CD4-positive, CD25-positive, alpha-beta regulatory T cell (primary cell): ENCODE measurements at regions not wholly inside any gene's neighbourhood (a gene's known extent, or its start where the extent isn't known, plus 50 kb on each side); places are given as distances from the start of the nearest gene placed in this dataset.
"Not testable (repeated sequence)": the region's sequence is repeated elsewhere in the genome, so short reads cannot be mapped to it uniquely, and the experiment has no call there.

Source experiments
- ATAC-seq, 2 donors: fragments of 150-1000 bp; cut with Tn5 transposase; one replicate each; pipeline ENCODE4 v1.10.0; 2021; ENCODE audit warnings: low read depth in 2 of 2, moderate number of reproducible peaks in 2 of 2, moderate library complexity in 1 of 2
- DNase-seq, 3 donors: peaks; one replicate each; pipeline versions ENCODE4 v3.0.0 to v3.0.0-alpha.2; 2012 to 2022; ENCODE audit warnings: mixed read lengths in 1 of 3
- H3K27ac ChIP-seq: one replicate; pipeline ENCODE4 v1.7.0; 2013; ENCODE audit warnings: mild to moderate bottlenecking, low read length; ENCODE audit not compliant: insufficient read depth, poor library complexity, severe bottlenecking
- H3K27me3 ChIP-seq: one replicate; pipeline ENCODE4 v1.7.0; 2013; ENCODE audit warnings: low read length; ENCODE audit not compliant: control insufficient read depth, insufficient read depth
- H3K36me3 ChIP-seq: one replicate; pipeline ENCODE4 v1.7.0; 2013; ENCODE audit warnings: mild to moderate bottlenecking, low read length, moderate library complexity; ENCODE audit not compliant: control insufficient read depth, insufficient read depth
- H3K4me1 ChIP-seq: 2 replicates; pipeline ENCODE4 v1.7.0; 2013; ENCODE audit warnings: mild to moderate bottlenecking, low read length; ENCODE audit not compliant: insufficient read depth, control insufficient read depth, poor library complexity, severe bottlenecking
- H3K4me3 ChIP-seq: one replicate; pipeline ENCODE4 v1.7.0; 2013; ENCODE audit warnings: low read depth, mild to moderate bottlenecking, low read length, moderate library complexity
- H3K9me3 ChIP-seq, 2 experiments: 1 replicate in 1 of 2; 2 replicates in 1 of 2; pipeline ENCODE4 v1.7.0; 2013; ENCODE audit warnings: low read length in 2 of 2, mild to moderate bottlenecking in 1 of 2, moderate library complexity in 1 of 2; ENCODE audit not compliant: control insufficient read depth in 2 of 2
- H3K27ac Mint-ChIP-seq, 3 donors: one replicate each; pipeline ENCODE4 v1.8.0; 2020 to 2022; ENCODE audit warnings: mild to moderate bottlenecking in 3 of 3, mixed read lengths in 3 of 3, moderate library complexity in 2 of 3
- H3K27me3 Mint-ChIP-seq: one replicate; pipeline ENCODE4 v1.8.0; 2022; ENCODE audit warnings: mild to moderate bottlenecking, mixed read lengths
- H3K36me3 Mint-ChIP-seq: one replicate; pipeline ENCODE4 v1.8.0; 2020; ENCODE audit warnings: mixed read lengths
- H3K4me1 Mint-ChIP-seq, 4 donors: one replicate each; pipeline ENCODE4 v1.8.0; 2020 to 2022; ENCODE audit warnings: mixed read lengths in 4 of 4, mild to moderate bottlenecking in 1 of 4
- H3K4me3 Mint-ChIP-seq, 4 donors: one replicate each; pipeline ENCODE4 v1.8.0; 2020 to 2022; ENCODE audit warnings: mild to moderate bottlenecking in 4 of 4, mixed read lengths in 4 of 4, moderate library complexity in 3 of 4
- H3K9me3 Mint-ChIP-seq, 7 donors: one replicate each; pipeline ENCODE4 v1.8.0; 2020 to 2022; ENCODE audit warnings: mixed read lengths in 7 of 7, mild to moderate bottlenecking in 3 of 7, moderate library complexity in 2 of 7

GRCh38 chr15:32342772-32343199 lies 60.3 kb downstream of the GOLGA8K start:
- not testable (repeated sequence) for H3K27me3 ChIP-seq, H3K27ac Mint-ChIP-seq, ATAC-seq, H3K27me3 Mint-ChIP-seq, H3K36me3 Mint-ChIP-seq, H3K4me1 Mint-ChIP-seq, H3K4me1 ChIP-seq, H3K9me3 Mint-ChIP-seq, H3K4me3 ChIP-seq, H3K9me3 ChIP-seq, H3K27ac ChIP-seq, DNase-seq, H3K36me3 ChIP-seq
- H3K4me3 Mint-ChIP-seq: peak overlapping the region in 1 of 4 donors; percentile 31

DNA sequence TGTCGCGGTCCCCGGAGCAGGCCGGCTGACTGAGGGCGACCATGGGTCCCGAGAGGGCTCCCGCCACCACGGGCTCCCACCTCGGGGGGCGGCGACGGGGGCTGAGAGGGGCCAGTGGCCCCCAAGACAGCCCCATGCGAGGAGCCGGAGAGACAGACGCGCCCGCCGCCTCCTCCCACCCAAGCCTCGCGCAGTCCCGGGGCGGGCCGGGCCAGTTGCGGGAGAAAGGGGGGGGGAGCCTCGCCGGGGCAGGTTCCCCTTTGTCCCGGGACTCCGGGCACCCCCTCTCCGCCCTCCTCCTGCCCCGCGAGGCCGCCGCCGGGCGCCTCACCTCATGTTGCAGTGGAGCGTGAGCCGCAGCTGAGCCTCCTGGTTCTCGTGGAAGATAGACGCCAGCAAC lies 60.8 kb downstream of the GOLGA8K start:
- not testable (repeated sequence) for ATAC-seq, H3K9me3 ChIP-seq, H3K36me3 Mint-ChIP-seq, H3K4me1 Mint-ChIP-seq, H3K27me3 Mint-ChIP-seq, H3K4me3 ChIP-seq, H3K27ac ChIP-seq, H3K27ac Mint-ChIP-seq, H3K27me3 ChIP-seq, H3K4me1 ChIP-seq, H3K4me3 Mint-ChIP-seq, DNase-seq, H3K36me3 ChIP-seq, H3K9me3 Mint-ChIP-seq

DNA sequence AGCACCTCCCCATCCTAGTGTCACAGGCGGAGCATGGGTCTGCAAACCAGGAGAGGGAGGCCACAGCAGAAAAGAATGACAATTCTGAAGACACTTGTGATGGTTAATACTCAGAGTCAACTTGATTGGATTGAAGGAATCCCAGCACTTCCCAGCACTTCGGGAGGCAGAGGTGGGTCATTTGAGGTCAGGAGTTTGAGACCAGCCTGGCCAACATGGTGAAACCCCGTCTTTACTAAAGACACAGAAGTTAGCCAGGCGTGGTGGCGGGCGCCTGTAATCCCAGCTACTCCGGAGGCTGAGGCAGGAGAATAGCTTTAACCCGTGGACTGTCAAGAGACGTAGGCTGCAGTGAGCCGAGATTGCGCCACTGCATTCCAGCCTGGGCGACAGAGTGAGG lies 61.6 kb downstream of the GOLGA8K start:
- H3K9me3 ChIP-seq, H3K4me1 ChIP-seq, H3K36me3 ChIP-seq, H3K27me3 Mint-ChIP-seq, DNase-seq, H3K36me3 Mint-ChIP-seq, H3K4me1 Mint-ChIP-seq, H3K27me3 ChIP-seq, H3K27ac ChIP-seq, H3K27ac Mint-ChIP-seq, H3K9me3 Mint-ChIP-seq, ATAC-seq, H3K4me3 ChIP-seq: not testable (repeated sequence)
- H3K4me3 Mint-ChIP-seq: peak overlapping the region in 1 of 4 donors; percentile 41

- H3K9me3 ChIP-seq, H3K4me3 Mint-ChIP-seq, H3K27ac ChIP-seq, H3K4me1 Mint-ChIP-seq, DNase-seq, H3K27ac Mint-ChIP-seq, H3K36me3 Mint-ChIP-seq, H3K4me1 ChIP-seq, ATAC-seq, H3K9me3 Mint-ChIP-seq, H3K27me3 Mint-ChIP-seq, H3K36me3 ChIP-seq, H3K4me3 ChIP-seq, H3K27me3 ChIP-seq: not testable (repeated sequence)
Observed at GRCh38 chr15:32336804-32337203, 66.3 kb downstream of the GOLGA8K start.

DNA sequence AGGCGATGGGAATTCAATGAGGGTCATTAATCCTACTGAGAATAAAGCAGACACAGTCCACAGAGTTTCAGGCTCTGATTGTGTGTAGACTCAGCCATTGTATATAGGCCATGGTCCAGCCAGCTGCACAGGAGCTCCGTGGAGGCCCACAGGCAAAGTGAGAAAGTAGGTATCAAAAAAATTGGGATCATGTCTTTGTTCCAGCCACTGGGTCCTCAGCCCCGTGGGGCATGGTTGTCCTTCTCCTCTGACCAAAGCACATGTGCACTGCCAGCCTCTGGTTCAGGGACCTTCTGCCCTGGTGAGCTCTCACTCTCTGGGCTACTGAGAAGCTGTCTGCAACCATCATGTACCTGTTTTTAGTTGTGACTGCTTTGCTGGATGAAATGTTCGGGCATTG lies 79.7 kb downstream of the GOLGA8K start:
- not testable (repeated sequence) for DNase-seq, H3K4me3 Mint-ChIP-seq, H3K27me3 Mint-ChIP-seq, H3K27ac Mint-ChIP-seq, H3K27ac ChIP-seq, H3K9me3 Mint-ChIP-seq, H3K4me1 Mint-ChIP-seq, H3K9me3 ChIP-seq, ATAC-seq, H3K36me3 ChIP-seq, H3K36me3 Mint-ChIP-seq, H3K4me3 ChIP-seq, H3K27me3 ChIP-seq, H3K4me1 ChIP-seq

DNA sequence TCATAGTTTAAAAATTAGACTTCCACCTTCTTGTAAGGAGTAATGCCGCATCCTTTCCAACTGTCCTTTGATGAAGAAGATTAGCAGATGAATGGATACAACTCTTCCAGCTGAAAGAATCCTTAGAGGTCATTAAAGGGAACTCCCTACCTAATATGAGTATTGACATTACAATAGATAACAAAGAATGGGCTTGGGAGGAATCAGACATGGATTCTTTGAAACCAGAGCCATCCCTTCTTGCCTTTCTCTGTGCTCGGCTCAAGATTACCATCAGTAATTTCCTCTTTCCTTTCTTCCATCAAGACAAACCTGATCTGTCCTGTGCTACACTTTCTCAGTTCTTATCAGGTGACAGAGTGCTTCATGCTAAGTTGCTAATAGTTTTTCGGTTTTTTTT lies 83.8 kb downstream of the GOLGA8K start:
- ATAC-seq, DNase-seq, H3K36me3 Mint-ChIP-seq, H3K36me3 ChIP-seq, H3K27ac Mint-ChIP-seq, H3K9me3 Mint-ChIP-seq, H3K4me3 Mint-ChIP-seq, H3K27me3 Mint-ChIP-seq, H3K9me3 ChIP-seq, H3K27me3 ChIP-seq, H3K4me3 ChIP-seq, H3K4me1 ChIP-seq, H3K27ac ChIP-seq, H3K4me1 Mint-ChIP-seq: not testable (repeated sequence)

GRCh38 chr15:32316482-32316881 lies 86.6 kb downstream of the GOLGA8K start:
- not testable (repeated sequence) for H3K4me3 Mint-ChIP-seq, H3K27me3 ChIP-seq, H3K4me1 Mint-ChIP-seq, H3K9me3 Mint-ChIP-seq, DNase-seq, H3K4me3 ChIP-seq, H3K9me3 ChIP-seq, H3K27me3 Mint-ChIP-seq, H3K27ac ChIP-seq, H3K36me3 Mint-ChIP-seq, H3K4me1 ChIP-seq, H3K27ac Mint-ChIP-seq, H3K36me3 ChIP-seq, ATAC-seq

DNA sequence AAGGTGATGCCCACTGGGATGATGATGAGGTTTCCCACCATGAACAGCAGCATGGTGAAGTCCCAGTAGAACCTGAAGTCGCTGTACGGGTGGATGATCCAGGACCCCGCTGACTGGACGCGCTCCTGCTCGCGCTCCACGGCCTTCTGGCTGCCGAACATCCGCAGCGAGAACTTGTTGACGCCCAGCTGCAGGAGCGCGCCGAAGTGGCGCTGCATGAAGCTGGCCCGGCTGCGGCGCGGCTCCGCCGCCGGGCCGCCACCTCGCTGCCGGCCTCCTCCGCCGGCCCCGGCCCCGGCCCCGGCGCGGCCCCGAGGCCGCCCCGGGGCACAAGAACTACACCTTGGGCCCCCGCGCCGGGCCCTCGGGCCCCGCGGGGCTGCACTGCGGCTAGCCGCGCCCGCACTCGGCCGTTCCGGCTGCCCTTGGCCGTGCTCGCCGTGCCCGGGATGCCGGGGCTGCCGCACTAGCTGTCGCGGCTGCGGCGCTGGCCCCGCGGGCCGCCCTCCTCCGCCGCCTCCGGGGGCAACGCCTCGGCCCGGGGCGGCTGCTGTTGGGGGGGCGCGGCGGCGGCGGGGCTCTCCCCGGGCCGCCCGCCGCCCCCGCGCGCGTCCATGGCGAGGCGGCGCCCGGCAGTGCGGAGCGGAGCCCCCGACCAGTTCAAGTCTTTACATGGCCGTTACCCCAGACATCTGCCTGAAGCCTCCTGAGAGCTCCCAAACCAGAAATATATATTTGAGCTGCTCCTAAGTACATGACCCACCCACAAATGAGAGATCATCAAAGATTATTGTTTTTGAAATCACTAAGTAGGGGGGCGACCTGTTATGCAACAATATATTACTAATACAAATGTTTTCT lies 87.8 kb downstream of the GOLGA8K start:
- DNase-seq, H3K9me3 ChIP-seq, H3K4me3 ChIP-seq, H3K36me3 Mint-ChIP-seq, H3K4me1 ChIP-seq, H3K27me3 Mint-ChIP-seq, H3K27me3 ChIP-seq, H3K4me3 Mint-ChIP-seq, H3K4me1 Mint-ChIP-seq, H3K9me3 Mint-ChIP-seq, H3K36me3 ChIP-seq, H3K27ac ChIP-seq, H3K27ac Mint-ChIP-seq, ATAC-seq: not testable (repeated sequence)
